Amniotic stem cell (primary cell): ENCODE measurements at regions not wholly inside any gene's neighbourhood (a gene's known extent, or its start where the extent isn't known, plus 50 kb on each side); places are given as distances from the start of the nearest gene placed in this dataset.
"Not testable (repeated sequence)": the region's sequence is repeated elsewhere in the genome, so short reads cannot be mapped to it uniquely, and the experiment has no call there.

ENCODE experiments used
- DNase-seq: peaks from one replicate; lab custom pipeline; 2025; lab: John Stamatoyannopoulos, UW

- DNase-seq, result no peak
Observed at GRCh38 chr3:160098261-160098908, 109.8 kb downstream of the IL12A start.

- no peak for DNase-seq
Observed at GRCh38 chr3:160098926-160099626, 110.4 kb downstream of the IL12A start.

DNA sequence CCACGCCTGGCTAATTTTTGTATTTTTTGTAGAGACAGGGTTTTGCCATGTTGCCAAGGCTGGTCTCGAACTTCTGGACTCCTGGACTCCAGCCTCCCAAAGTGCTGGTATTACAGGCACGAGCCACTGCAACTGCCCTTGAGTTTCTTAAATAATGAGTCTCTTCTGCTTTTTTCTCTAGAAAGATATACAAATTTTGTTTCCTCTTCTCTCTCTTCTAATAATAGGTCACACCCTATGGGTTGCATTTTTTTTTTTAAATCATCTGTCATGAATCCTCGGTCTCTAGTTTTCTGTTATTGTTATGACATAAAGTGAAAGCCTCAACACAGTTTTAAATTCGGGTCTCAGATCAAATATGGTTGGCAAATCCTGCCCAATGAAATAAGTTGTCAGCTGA is 111.2 kb downstream of the IL12A start:
- DNase-seq, result no peak

DNA sequence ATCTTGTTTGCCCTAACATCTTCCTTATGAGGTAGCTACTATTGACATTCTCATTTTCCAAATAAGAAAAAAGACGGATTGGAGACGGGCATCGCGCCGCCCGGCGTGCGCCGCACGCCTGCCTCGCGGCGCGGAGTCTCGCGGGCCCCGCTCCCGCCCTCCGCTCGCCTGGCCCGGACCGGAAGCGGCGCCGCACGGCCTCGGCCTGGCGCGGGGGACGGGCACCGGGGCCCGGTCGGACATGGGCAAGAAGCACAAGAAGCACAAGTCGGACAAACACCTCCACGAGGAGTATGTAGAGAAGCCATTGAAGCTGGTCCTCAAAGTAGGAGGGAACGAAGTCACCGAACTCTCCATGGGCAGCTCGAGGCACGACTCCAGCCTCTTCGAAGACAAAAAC is 112.0 kb downstream of the IL12A start:
- no peak for DNase-seq

- not testable (repeated sequence) for DNase-seq
Observed at GRCh38 chr3:160102001-160102400, 113.4 kb downstream of the IL12A start.

DNA sequence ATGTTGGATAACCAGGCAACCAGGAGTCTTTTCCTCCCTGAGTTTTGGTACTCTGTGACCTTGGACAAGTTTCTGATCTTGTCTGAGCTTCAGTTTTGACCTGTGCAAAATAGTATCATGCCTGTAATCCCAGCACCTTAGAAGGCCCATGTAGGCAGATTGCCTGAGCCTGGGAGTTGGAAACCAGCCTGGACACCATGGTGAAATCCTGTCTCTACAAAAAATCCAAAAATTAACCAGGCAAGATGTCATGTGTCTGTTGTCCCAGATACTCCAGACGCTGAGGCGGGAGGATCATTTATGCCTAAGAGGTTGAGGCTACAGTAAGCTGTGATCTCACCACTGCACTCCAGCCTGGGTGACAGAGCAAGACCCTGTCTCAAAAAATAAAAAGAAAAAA is 114.8 kb downstream of the IL12A start:
- no peak for DNase-seq

DNA sequence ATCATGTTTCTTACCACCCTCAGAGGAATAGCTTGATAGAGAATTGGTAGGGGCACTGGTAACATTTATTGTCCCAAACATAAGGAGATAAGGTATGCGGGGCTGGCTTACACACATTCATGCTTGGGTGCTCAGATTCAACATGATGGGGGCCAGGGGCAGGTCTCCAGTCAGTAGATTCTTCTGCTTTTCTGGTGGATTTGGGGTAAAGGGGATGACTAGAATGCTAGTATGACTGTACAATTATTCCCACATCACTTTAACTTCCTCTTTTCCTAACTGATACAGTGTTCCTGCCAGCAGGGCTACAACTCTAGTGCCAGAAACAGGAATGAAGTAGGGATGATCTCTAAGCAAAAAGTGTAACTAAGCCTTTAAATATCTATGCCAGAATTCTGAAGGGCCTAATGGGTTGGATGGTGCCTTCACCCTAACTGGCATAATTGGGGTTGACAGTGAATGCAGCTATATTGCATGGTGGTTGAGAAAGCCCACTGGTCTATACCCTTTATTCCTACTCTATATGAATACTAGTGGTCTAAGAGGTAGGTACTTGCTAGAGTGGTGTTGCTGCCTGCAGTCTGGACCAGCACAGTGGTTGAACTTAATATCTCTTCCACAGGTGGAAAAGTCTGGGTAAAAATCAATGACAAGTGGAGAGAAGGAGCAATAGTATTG is 117.4 kb downstream of the IL12A start:
- DNase-seq, result no peak

- no peak for DNase-seq
Observed at GRCh38 chr3:160106905-160107861, 118.0 kb upstream of the C3orf80 start.

DNA sequence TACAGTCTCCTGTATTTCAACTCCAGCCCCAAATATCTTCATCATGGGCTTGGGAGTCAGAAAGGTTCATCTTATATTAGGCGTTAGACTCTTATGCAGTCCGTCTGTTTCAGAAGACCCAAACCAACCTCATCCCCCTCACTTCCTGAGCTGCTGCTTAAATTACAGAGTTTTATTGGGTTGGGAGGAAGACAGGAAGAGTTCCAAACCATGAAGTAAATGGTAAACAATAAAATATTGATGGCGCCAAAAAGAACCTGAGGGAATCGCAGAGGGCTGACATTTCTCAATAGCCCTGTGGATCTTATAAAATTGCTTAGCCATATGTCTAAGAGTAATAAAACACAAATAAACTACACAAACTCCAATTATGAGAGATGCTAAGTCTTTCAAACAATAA is 116.9 kb upstream of the C3orf80 start:
- DNase-seq, result no peak

GRCh38 chr3:160112481-160112880 is 112.7 kb upstream of the C3orf80 start:
- DNase-seq, result no peak

GRCh38 chr3:160112996-160113395 is 112.2 kb upstream of the C3orf80 start:
- DNase-seq, result no peak

DNA sequence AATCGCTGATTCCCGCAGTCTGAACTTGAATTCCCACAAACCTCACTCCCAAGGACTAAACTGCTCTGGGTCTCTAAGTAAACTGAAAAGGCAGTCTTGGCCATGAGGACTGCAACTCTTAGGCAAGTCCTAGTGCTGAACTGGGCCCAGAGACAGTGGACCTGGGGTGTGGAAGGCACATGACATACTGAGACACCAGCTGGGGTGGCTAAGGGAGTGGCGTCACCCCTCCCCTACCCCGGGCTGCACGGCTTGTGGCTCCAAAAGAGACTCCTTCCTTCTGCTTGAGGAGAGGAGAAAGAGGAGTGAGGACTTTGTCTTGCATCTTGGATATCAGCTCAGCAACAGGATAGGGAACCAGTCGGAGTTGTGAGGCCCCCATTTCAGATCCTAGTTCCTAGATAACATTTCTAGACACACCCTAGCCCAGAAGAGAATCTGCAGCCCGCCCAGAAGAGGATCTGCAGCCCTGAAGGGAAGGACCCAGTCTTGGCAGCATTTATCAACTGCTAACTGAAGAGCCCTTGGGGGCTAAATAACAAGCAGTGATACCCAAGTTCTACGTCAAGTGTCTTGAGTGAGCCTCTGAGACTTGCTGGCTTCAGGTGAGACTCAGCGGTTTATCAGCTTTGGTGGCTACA is 110.7 kb upstream of the C3orf80 start:
- no peak for DNase-seq

- DNase-seq, result no peak
Observed at GRCh38 chr3:160115387-160115786, 109.8 kb upstream of the C3orf80 start.

GRCh38 chr3:160124224-160124623 is 101.0 kb upstream of the C3orf80 start:
- no peak for DNase-seq

GRCh38 chr3:160125258-160125657 is 100.0 kb upstream of the C3orf80 start:
- DNase-seq, result no peak

- no peak for DNase-seq
Observed at GRCh38 chr3:160126051-160126450, 99.2 kb upstream of the C3orf80 start.

DNA sequence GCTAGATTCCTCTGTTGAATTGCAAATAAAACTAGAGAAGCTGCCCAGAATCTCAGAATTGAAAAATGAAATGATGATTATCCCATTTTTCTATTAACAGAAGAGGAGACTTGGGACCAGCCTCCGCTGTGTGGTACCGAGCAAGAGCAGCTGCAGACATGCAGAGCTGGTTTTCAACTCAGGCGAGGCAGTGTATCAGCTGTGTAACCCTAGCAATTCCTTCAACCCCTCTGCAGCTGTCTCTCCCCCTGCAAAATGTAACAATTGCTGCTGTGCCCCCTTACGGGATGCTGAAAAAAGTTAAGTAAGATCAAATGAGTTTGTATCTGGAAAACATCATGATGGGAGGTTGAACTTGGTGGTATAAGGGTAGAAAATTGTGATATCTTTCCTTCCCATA is 98.5 kb upstream of the C3orf80 start:
- DNase-seq, result no peak

DNA sequence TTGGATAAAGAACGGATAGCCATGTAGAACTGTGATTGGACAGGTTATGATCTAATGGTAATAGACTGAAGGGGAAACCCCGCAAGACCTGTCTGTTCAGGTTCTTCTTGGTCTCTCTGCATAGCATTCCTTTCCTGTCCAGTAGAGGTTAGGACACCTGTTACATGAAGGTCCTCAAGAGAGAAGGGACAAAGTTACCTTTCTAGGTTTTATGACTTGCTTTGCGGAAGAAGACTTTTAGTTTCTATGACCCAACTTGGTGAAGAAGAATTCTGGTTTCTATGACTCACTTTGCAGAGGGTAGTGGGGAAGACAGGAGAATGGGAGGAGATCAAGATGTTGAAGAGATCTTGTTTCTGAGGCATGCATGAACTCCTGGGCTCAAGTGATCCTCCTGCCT is 97.9 kb upstream of the C3orf80 start:
- DNase-seq, result no peak

DNA sequence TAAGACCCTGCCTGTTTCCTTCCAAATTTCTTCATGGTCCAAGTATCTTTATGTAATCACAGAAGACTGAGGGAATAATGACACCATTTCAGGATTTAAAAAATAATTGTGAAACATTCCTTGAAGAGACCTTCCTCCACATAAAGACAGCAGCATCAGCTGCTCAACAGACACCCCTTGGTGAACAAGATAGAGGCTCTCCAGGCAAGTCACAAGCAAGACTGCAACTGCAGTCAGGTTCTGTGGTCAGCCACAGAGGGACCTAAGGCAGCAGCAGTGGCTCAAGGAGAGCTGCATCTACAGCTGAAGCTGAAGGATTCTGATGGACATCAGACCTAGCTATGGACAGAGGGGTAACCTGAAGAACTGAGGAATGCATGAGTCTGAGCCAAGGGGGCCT is 97.2 kb upstream of the C3orf80 start:
- DNase-seq, result no peak

GRCh38 chr3:160129459-160130061 is 95.7 kb upstream of the C3orf80 start:
- peak; percentile 61 for DNase-seq

GRCh38 chr3:160130071-160130470 is 95.2 kb upstream of the C3orf80 start:
- no peak for DNase-seq
